Hypothalamus (tissue), 51 donors: ENCODE measurements at regions not wholly inside any gene's neighbourhood (a gene's known extent, or its start where the extent isn't known, plus 50 kb on each side); places are given as distances from the start of the nearest gene placed in this dataset.

Experiments
- DNase-seq, 51 donors: peaks; one replicate each; lab custom pipeline; 2025; lab: John Stamatoyannopoulos, UW

DNA sequence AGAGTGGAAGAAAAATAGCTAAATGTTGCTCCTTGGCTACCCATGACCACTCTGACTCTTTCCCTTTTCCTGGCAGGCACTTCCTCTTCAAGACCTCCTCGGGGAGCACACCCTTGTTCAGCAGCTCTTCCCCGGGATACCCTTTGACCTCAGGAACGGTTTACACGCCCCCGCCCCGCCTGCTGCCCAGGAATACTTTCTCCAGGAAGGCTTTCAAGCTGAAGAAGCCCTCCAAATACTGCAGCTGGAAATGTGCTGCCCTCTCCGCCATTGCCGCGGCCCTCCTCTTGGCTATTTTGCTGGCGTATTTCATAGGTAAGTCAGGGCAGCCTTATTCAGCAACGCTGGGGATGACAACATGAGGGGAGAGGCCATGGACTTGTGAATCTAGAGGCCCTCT is 298.6 kb upstream of the WWC1 start:
- no peak for DNase-seq

DNA sequence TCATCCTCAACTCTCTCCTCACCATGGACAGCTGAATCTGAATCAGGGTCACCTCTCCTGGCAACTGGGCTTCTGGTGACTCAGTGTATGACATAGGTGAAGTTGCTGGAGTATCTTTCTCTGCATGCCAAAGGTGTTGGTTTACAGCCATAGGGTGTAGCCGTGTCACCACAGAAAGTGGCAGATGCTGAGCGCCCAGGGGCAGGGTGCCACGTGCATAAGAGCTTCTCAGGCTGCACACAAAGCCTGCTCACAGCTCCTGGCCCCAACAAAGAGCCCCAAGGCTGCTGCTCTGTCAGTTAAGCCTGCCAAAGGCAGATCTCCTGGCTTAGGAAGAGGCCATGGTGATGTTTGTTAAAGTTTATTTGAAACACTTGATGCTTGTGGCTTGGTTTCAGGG is 297.7 kb upstream of the WWC1 start:
- DNase-seq: peak in 1 of 51 donors; percentile 5

DNA sequence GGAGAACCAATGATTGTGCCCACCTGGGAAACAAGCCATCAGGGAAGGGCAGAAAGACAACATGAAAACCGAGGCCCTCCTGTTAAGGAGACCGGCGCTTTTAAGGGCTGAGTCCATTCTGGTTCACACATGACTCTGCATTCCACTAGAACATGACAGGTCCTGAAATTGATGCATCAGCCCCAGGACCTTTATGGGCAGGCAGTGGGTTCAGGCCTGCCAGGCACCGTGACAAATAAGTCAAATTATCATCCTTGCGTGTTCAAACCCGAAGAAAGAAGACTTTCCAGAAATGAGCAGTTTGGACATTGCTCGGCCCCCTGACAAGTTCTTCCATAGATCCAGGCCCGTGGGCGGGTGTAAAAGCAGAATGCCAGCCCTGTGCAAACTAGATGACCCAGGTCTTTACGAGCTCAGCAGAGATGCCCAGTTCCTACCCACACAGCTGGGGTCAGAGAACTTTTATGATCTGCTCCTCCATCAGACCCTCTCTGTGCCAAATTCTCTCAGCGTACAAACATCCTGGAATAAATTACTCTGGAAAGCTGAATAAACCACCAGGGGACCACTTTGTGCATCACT is 295.5 kb upstream of the WWC1 start:
- no peak for DNase-seq

DNA sequence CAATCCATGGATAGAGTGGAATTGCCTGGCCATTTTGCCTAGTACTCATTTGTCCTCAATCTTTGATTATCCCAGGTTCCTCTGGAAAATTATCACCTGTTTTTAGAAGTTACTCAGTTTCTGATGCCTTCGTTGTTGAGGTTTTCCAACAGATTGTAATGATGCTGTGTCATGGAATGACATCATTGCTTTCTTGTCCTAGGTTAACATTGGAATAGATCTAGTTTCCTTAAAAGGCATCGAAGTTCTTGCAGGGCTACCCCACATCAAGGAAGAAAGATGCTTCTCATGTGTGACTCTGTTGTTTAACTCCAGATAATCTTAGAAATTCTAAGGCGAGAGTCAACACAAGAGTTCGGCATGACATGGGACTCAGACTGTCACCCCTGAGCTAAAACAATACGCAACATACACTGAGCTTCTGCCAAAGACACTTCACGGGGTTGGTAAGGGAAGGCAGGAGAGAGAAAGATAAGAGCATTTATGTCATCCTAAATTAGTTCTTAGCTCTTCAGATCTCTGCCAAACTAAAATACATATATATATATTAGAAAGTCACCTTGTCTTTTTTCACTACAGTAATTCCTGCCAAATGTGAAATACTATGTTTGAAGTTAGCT is 293.2 kb upstream of the WWC1 start:
- no peak for DNase-seq

DNA sequence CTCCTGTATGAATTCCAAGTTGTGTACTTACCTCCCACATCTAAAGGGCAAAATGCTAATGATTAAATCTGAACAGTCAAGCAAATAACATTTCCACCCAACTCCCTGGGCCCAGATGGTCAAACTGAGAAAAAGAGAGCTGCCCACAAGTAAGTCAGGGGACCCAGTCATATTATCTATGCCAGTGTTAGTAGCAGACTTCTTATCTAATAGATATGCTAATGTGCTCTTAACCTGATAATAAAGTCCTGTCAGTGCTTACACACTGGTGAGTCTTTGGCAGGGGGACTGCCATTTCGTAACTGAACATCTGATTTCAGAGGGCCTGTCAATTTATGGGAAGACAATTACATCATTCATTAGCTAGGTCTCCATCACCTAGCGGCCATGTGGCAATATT is 292.3 kb upstream of the WWC1 start:
- DNase-seq: no peak

DNA sequence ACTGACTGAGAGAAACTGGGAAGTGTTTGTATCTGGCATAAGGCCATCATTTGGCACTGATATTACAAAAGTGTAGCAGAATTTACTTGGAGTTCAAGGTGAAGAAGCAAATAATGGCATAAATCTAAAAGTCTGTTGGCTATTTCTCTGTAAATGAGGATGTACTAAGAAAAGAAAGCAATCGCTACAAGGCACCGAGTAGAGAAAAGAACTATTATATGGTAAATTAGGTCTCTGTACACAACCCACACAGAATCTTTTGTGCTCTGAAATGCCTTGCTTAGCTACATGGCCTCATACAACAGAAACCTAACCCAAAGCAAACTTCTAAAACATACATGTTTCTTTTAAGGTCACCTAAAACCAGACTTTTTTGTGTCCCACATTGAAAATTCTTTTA is 290.1 kb upstream of the WWC1 start:
- no peak for DNase-seq

DNA sequence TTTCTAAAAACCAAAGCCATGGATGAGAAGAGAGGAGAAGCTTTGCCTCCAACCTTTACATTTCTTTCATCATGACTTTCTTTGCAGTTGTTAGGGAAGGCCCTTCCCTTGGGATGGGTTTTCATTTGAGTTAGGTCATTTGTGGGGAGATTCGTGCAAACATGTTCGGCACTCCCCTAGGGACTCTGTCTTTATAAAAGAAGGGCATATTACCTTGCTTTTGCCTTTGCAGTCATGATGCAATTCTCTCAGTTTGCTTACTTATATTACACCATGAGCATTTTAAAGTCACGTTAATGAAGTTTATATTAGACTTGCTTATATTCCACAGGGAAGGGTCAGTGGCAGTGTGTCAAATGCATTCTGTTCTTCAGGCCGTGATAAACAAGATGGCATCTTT is 289.3 kb upstream of the WWC1 start:
- no peak for DNase-seq

DNA sequence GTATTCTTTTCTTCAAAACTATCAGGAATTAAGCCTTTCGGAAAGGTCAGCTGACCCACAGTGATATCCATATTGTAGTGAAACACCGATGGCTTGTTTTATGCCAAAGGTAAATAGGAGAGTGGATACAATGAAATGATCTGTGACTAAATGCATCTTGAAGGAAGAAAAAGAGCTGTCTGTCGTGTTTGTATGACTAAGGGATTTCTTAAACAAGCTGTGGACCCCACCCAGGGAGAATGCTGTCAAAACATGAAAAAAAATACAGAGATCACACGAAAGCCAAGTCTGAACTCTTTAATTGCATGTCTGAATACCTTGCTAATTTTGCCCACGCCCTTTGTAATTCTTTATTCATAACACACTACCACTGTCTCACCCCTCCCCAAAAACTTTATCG is 286.4 kb upstream of the WWC1 start:
- no peak for DNase-seq

DNA sequence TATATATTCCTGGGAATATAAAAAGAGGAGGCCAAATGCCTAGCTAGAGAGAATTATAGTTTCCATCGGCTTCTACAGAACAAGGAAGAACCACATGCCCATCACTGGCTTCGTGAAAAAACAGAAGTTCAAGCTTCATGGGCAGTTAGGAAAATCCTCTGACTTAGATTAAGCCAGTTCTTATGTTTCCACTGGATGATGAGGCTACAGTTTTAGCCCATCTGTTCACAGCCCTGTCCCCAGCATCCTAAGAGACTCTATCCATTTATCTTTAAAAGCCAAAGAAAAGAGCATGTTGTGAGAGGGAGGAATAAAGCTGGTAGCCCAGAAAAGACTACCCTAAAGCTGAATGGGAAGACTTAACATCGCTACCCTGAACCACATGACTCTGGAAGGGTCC is 285.5 kb upstream of the WWC1 start:
- DNase-seq: no peak

DNA sequence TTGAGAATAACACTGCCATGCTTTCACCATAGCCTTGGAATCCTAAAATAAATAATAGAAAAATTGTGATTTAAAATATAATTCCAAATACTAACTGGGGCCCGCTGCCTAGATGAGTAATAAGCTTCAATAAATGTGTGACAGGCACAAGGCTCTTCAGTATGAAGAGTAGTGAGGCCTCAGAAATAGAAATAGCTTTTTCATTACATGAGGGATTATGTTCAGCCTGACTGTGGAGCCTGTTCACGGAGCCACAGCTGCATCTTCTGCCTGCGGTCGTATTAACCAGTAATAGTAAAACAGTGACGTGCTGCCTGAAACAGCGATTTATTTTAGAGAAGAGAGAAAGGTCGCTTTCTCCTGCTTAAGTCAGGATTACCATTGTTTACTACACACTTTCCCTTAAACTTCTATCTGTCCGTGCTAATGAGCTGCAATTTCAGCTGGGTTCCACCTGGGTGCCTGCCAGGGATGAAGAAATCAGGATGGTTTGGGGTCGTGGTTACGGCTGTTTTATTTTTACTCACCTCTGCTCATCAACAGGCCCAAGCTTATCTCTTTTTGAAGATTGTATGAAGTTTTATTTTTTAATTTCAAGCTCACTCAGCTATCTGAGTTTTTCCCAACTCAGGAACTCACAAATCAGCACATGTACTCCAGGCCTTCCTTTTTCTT is 284.9 kb upstream of the WWC1 start:
- DNase-seq: peak in 6 of 51 donors; percentile 3 to 9 (median 4)

DNA sequence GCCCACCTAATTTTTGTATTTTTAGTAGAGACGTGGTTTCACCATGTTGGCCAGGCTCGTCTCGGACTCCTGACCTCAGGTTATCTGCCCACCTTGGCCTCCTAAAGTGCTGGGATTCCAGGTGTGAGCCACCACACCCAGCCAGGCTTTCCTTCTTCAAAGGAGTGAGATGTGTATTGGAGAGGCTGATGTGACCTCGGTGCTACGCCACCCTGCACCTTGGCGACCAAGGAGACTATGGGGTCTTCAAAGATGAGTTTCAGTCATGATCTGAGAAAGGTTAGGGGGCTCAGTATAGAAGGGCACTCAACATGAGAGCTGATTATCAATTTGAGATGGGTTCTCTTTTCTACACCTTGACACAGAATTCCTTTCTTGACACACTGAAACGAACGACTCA is 284.2 kb upstream of the WWC1 start:
- no peak for DNase-seq

DNA sequence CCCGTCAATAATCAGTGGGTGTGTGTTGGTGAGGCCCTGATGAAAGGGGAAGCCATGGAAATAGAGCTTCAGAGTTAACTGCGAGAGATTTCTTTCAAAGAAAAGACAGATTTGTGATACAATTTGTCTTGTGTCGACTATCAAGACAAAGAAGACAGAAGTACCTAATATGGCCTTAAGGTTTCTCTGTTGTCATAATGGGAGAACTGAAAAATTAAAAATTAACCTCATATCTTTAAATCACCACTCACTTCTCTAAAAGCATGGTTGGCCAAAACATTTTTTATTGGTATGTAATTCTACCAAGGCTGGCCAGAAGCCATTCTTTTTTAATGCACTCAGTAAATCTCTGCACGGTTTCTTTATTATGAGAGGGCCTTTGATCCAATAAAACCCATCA is 282.9 kb upstream of the WWC1 start:
- no peak for DNase-seq

DNA sequence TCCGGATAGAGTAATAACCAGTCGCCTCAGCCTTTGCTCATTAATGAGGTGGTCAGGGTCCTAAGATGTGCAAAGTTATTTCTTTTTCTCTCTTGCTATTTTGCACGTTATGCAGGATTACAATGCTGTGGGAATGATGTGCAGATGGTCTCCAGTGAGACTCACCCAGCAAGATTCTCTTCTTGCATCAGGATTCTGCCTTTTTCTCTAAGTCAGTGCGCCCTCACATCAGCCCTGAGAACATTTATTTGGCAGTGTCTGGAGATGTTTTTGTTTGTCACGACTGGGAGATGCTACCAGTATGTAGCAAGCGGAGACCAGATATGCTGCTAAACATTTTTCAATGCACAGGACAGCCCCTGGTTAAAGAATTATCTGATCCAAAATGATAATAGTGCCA is 280.3 kb upstream of the WWC1 start:
- DNase-seq: no peak

DNA sequence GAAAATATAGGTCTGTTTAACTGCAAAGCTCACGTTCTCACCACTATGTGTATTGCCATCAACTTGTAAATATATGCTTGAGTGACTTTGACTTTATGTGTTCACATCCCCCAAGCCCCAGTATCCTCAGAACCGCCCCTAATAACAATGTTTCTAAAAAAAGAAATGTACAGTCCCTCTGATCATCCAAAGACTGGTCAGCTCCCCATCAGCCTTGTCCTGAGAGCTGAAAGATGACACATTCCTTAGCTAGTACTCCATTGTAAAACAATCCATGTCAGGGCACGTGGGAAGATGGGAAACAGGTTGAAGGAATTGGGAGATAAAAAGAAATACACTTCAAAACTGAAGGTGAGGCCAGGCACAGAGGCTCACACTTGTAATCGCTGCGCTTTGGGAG is 279.4 kb upstream of the WWC1 start:
- no peak for DNase-seq

DNA sequence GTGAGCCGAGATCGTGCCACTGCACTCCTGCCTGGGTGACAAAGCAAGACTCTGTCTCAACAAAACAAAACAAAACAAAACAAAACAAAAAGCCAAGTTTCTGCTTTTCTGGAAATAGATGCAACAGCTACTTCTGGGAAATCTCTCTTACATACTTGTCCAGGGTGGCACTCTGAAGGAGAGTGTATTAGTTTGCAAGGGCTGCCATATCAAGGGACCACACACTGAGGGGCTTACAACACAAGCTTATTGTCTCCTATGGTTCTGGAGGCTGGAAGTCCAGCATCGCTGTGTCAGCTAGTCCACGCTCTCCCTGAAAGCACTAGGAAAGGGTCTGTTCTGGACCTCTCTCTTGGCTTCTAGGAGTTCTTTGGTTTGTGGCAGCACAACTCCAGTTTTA is 277.9 kb upstream of the WWC1 start:
- DNase-seq: no peak

DNA sequence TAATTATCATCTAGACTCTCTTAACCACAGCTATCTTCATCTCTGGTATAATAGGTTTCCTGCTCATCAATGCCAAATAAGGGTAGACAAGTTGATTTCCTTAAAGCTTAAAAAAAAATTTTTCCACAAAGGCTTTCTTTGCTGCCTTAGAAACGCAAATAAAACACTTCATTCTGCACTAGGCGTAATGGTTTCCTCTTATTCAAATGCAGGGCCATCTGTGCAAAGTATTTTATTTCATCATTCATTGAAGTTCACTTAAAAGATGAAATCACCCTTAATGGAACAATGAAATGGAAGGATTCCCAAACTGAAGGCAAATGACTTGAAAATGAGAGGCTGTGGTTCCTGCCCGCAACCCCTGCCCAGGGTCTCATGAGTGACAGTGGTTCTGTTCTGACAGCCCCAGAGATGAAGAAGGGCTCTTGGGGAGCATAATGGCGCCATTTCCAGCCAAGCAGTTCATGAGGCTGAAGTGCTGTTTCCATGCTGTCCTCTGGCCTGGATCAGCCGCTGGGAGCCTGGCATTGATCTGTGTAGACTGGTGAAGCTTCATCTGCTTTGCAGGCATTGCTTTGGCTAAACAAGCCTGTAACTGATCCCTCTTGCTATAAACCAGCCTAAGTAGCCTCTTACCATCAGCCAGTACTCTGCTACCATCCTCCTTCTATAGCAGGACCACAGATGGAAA is 276.9 kb upstream of the WWC1 start:
- DNase-seq: no peak

DNA sequence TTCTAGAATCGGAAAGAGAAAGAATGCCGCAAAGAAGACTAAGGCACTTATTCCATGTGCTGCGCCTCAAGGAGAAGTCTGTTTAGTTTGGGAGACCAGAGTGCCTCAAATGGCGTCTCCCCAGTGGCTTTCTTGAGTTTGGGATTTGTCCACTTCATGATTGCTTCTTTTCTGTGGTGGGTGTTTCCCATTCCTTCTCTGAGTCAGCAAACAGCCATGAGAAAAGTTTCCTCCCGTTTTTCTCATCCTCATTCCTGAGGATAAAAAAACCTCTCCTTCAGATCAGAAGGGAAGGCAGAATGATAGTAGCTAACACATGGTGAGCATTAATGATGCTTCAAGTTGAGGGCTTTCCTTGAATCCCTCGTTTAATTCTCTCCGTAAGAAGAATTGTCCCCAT is 275.9 kb upstream of the WWC1 start:
- DNase-seq: no peak

DNA sequence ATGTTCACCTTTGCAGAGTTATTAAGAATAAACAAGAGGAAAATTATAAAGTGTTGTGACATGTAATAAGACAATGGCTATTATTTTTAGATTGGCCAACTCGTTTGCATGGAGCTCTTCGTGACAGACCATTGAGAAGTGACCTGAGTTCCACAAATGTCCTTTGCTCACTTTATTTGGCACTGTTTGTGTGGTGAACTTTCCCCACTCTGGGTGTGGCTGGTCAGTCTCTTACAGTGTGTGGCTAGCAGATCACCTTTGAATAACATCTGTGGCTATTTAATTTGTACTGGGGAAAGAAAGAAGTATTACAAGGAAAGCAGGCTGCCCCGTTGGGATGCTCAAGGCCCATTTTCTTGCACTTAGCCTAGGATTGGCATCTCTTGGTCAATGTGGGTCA is 274.1 kb upstream of the WWC1 start:
- DNase-seq: no peak

DNA sequence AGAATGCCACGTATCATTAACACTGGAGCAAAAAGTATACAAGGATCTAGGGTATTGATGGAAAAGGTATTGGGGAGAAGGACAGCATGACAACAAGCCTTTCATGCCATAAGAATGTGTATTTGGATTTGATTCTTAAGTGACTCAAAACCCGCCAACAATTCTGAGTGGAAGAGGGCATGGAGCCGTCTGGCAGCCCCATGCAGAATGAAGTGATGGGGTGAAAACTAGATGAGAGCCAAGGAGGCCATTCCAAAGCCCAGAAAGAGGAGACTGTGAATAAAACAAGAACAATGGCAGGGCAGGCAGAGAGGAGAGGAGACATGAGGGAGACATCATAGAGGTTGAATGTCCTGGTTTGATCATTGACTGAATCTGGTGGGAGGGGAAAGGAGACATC is 272.3 kb upstream of the WWC1 start:
- DNase-seq: peak in 2 of 51 donors; percentile 4 to 6

DNA sequence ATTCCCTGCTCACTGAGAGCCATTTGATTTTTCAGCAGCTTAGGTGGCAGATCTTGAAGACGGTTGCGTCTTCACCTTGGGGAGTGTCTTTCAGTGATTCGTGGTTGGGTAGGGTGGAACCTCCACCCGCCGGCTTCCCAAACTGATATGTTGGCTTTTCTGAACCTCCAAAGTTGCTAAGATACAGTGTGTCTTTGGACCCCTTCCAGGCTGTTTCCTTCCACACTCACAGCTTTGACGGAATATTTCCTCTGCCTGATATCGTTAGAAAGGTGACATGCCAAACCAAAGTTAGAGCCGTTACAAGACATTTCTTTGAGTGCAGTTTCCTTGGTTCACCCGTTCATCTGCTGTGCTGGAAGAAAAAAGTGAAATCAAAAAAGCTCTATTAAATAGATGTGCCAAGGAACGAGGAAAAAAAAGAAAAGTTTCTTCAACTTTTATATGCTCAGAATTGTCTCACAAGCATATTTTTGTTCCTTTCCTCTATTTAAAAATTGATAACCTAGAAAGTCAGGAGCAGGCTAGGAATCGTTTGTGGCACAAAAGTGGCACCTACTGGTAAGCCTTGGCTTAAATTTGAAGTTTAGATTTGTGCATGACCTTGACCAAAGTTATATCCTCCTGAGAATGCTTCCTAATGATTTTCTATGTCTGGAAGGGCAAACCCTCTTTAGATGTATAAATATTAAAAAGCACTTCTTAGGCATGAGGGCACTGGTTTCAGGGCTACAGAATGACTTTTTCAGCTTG is 270.7 kb upstream of the WWC1 start:
- DNase-seq: no peak

DNA sequence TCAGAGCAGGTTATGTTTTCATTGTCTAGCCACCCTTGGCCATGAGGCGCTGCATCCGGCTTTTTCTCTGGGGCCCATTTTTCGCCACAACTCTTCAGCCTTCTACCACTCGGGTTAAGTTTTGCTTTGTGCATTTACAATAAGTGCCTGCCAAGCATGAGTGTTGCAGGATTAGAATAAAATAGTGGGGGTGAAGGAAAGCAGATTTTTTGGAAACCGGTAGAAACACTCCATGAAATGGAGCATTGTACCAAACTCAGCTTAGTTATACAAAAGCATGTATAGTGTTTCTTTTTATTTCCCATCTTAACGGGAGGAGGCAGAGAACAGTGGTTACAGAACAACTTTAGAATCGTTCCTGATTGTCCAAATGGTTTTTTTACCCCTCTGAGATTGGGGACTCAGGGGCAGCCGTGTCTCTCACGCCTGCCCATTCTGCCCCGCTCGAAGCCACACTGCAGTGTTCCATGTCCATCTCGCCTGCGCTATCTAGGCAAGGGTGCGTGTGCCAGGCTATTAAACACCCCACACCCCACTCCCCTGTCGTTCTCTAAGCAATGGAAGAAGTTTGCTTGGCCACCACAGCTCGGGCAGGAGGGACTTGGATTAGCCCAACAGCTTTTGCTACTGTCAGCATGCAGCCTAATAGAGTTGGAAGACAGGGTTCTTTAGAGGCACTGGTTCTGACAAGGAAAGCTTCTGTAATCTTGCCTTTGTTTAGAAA is 268.8 kb upstream of the WWC1 start:
- DNase-seq: no peak
